Small intestine (tissue), 7 donors: ENCODE measurements at regions not wholly inside any gene's neighbourhood (a gene's known extent, or its start where the extent isn't known, plus 50 kb on each side); places are given as distances from the start of the nearest gene placed in this dataset.

Source experiments
- DNase-seq, 2 donors: peaks; one replicate each; pipeline versions ENCODE4 v3.0.0 to v3.0.0-alpha.2; 2013
- FAIRE-seq: peaks from 2 replicates; lab custom pipeline; 2012; peaks lifted over from hg19 to GRCh38; lab: Jason Lieb, UNC
- H3K27ac ChIP-seq, 3 donors: one replicate each; pipeline ENCODE4 v1.5.1; 2013; ENCODE audit warnings: low read length in 2 of 3, mild to moderate bottlenecking in 2 of 3, control low read depth in 1 of 3, inconsistent platforms in 1 of 3, low read depth in 1 of 3, moderate library complexity in 1 of 3
- H3K27me3 ChIP-seq, 3 donors: one replicate each; pipeline ENCODE4 v1.6.1; 2013; ENCODE audit warnings: low read length in 3 of 3, inconsistent platforms in 1 of 3; ENCODE audit not compliant: control insufficient read depth in 3 of 3, insufficient read depth in 3 of 3
- H3K36me3 ChIP-seq, 3 donors: one replicate each; pipeline ENCODE4 v1.6.1; 2013; ENCODE audit warnings: low read length in 3 of 3, inconsistent platforms in 1 of 3, low read depth in 1 of 3, mild to moderate bottlenecking in 1 of 3, moderate library complexity in 1 of 3; ENCODE audit not compliant: control insufficient read depth in 3 of 3, insufficient read depth in 2 of 3
- H3K4me1 ChIP-seq, 3 donors: one replicate each; pipeline ENCODE4 v1.6.1; 2013; ENCODE audit warnings: low read length in 2 of 3, inconsistent platforms in 1 of 3, low read depth in 1 of 3, mild to moderate bottlenecking in 1 of 3, moderate library complexity in 1 of 3; ENCODE audit not compliant: control insufficient read depth in 3 of 3, insufficient read depth in 2 of 3
- H3K4me3 ChIP-seq, 3 donors: one replicate each; pipeline ENCODE4 v1.5.1; 2013; ENCODE audit warnings: low read length in 3 of 3, control low read depth in 1 of 3, inconsistent platforms in 1 of 3, low read depth in 1 of 3, mild to moderate bottlenecking in 1 of 3, moderate library complexity in 1 of 3
- H3K9me3 ChIP-seq, 2 donors: one replicate each; pipeline ENCODE4 v1.6.1; 2013; ENCODE audit warnings: low read depth in 1 of 2, low read length in 1 of 2; ENCODE audit not compliant: control insufficient read depth in 2 of 2, insufficient read depth in 1 of 2
- WGBS, 3 donors: extraction: QIAGEN DNeasy Blood & Tissue Kit; methylation state at CpG; one replicate each; pipeline ENCODE4 v1.1.7; 2013; 5-methylcytosine and 5-hydroxymethylcytosine counted together
- donor health status: healthy with polysubstance abuse.
- donor health status: control.
- donor health status: control.
- donor health status: Bipolar disorder and iron deficiency.
- donor health status: healthy.

DNA sequence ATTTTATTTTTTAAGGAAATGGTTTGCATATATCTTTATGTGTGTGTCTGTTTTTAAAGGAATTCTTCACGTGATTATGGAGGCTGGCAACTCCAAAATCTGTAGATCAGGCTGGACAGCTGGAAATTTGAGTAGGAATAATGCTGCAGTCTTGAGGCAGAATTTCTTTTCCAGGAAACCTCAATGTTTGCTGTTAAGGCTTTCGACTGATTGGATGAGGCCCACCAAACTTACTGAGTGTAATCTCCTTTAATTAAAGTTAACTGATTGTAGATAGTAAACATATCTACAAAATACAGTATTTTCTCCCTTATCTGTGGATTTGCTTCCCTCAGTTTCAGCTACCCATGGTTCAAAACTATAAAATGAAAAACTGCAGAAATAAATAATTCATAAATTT lies 883.1 kb downstream of the TTLL7 start:
- H3K4me3 ChIP-seq = no peak overlapping the region
- no peaks in the 10 kb centered on the region for H3K4me1 ChIP-seq
- no peak overlapping the region for H3K27ac ChIP-seq
- no peaks in the 10 kb centered on the region for H3K27me3 ChIP-seq
- DNase-seq = no peak
- H3K9me3 ChIP-seq = no peaks in the 10 kb centered on the region
- 64 to 82% (median 78%) methylated on average over 2 of the region's 2 CpGs for WGBS, 3 donors
- FAIRE-seq = no peak
- no peaks in the 10 kb centered on the region for H3K36me3 ChIP-seq

DNA sequence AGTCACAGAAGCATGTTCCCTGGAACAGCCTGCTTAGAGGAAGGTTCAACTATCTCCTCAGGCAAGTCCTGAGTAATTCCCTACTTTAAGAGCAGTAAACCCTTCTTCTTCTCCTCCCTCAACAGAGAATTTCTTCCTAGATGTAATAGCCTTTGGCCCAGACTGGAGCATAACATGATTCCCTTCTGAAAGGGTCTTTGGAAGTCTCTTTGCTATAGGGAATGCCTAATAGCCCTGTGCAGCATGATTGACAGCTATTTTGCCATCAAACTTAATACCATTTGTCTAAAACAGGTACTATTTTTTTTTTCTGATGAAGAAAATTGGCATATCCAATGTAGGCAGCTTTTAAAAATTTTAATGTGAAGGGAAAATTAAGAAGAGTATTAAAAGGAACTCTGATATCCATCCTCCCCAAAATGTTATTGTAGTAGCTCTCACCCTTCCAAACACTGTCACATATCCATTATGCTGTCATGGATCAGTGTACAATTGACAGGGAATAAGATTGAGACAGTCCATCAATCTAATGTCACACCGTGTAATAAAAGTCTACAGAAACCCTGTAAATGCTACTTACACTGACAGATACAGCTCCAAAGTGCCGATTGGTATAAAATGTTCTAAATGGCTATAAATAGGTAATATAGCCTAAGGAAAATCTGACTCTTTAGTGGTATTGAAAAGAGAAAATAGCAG lies 884.6 kb downstream of the TTLL7 start:
- WGBS, 3 donors = 89 to 93% (median 91%) methylated on average over 2 of the region's 2 CpGs
- H3K27ac ChIP-seq = no peak overlapping the region
- no peaks in the 10 kb centered on the region for H3K27me3 ChIP-seq
- no peaks in the 10 kb centered on the region for H3K36me3 ChIP-seq
- no peak for FAIRE-seq
- H3K4me3 ChIP-seq = no peak overlapping the region
- H3K4me1 ChIP-seq = no peaks in the 10 kb centered on the region
- H3K9me3 ChIP-seq = no peaks in the 10 kb centered on the region
- DNase-seq = no peak

DNA sequence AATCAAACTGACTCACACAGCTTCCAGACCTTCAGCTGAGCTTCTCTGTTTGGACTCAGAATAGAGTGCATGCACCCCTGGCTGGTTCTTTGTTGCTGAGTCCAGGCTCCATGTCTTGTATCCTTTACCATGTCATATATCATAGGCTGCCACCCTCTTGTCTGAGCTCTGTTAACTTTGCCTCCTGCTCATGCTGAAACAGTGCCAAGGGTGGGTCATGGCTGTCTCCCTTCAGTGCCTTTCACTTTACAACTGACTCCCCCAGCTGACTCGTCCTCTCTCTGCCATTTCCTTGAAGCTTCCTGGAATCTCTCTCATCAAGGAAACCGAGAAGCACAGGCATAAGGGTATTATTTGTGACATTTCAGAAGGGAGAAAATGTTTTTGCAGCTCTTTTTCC lies 885.3 kb downstream of the TTLL7 start:
- H3K9me3 ChIP-seq = no peaks in the 10 kb centered on the region
- 37 to 58% (median 44%) methylated on average over 2 of the region's 2 CpGs for whole genome bisulfite sequencing, 3 donors
- H3K36me3 ChIP-seq = no peaks in the 10 kb centered on the region
- DNase-seq (no peak), FAIRE-seq (no peak)
- H3K4me3 ChIP-seq = no peak overlapping the region
- H3K27ac ChIP-seq = no peak overlapping the region
- H3K27me3 ChIP-seq = no peaks in the 10 kb centered on the region
- no peaks in the 10 kb centered on the region for H3K4me1 ChIP-seq

DNA sequence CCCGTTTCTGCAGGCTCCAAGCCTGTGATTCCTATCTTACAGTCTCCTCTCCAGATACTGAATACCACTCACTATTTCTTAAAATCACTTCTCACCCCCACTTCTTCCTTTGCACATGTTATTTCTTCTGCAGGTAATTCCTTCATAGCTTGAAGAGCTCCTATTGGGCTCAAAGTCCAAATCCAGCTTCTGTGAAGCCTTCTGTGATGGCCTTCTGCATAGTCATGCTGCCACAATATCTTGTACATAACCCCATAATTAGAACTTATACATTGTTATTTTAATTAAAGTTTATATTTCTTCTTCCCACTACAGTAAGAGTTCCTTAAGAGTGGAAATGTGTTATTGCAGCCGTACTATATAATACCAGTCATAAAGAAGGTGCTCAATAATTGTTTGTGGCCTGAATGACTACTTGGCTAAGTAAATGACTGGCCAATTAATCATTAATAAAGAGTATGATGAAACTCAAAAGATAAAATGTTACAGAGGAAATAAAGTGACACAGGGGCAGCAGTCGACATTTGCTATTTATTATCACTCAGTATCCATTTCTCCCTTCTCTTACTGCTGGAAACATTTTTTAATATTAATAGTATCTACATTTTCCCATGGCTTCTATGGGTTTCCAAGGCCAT lies 886.6 kb downstream of the TTLL7 start:
- Histone ChIP-seq H3K4me3 (no peak overlapping the region), H3K36me3 (no peaks in the 10 kb centered on the region), H3K4me1 (no peaks in the 10 kb centered on the region), H3K27me3 (no peaks in the 10 kb centered on the region), H3K27ac (no peak overlapping the region), H3K9me3 (no peaks in the 10 kb centered on the region)
- no peak for DNase-seq
- WGBS, 3 donors = 46 to 81% (median 63%) methylated on average over 3 of the region's 3 CpGs
- FAIRE-seq = no peak

DNA sequence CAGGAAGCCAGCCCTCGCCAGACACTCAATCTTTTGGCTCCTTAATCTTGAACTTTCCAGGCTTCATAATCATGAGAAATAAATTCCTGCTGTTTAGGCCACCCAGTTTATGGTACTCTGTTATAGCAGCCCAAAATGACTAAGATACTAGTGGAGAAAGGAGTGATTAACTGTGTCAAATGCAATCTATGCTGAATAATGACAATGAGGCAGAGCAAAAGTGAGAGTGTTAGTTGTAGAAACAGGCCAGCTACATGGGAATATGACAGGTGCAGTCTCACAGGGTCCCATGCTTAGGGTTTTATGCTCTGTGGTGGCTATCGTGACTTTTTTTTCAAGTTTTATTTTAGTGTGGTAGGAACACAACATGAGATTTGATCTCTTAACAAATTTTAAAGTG lies 888.8 kb downstream of the TTLL7 start:
- H3K36me3 ChIP-seq = no peaks in the 10 kb centered on the region
- no peak for FAIRE-seq
- WGBS, 3 donors = 74 to 77% (median 77%) methylated on average over 2 of the region's 2 CpGs
- no peak overlapping the region for H3K27ac ChIP-seq
- no peaks in the 10 kb centered on the region for H3K9me3 ChIP-seq
- DNase-seq = no peak
- H3K4me1 ChIP-seq = no peaks in the 10 kb centered on the region
- H3K27me3 ChIP-seq = no peaks in the 10 kb centered on the region
- no peak overlapping the region for H3K4me3 ChIP-seq

DNA sequence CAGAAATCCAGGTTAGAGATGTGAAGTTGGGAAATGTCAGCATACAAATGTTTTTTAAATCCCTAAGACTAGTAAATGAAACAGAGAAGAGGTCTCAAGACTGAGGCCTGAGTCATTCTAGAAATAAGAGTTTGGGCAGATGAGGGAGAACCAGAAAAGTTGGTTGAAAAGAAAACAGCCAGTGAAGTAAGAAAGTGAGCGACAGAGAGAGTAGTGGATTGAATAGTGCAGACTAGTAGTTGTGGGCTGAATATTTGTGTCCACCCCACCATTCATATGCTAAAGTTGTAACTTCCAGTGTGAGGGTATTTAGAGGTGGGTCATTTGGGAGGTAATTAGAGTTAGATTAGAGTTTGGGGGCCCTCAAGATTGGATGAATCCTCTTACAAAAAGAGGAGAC lies 889.2 kb downstream of the TTLL7 start:
- DNase-seq (no peak), FAIRE-seq (no peak)
- no peaks in the 10 kb centered on the region for H3K4me1 ChIP-seq
- no peak overlapping the region for H3K4me3 ChIP-seq
- 87 to 90% (median 90%) methylated on average over 1 of the region's 1 CpG for WGBS, 3 donors
- H3K9me3 ChIP-seq = no peaks in the 10 kb centered on the region
- H3K27ac ChIP-seq = no peak overlapping the region
- no peaks in the 10 kb centered on the region for H3K36me3 ChIP-seq
- no peaks in the 10 kb centered on the region for H3K27me3 ChIP-seq

DNA sequence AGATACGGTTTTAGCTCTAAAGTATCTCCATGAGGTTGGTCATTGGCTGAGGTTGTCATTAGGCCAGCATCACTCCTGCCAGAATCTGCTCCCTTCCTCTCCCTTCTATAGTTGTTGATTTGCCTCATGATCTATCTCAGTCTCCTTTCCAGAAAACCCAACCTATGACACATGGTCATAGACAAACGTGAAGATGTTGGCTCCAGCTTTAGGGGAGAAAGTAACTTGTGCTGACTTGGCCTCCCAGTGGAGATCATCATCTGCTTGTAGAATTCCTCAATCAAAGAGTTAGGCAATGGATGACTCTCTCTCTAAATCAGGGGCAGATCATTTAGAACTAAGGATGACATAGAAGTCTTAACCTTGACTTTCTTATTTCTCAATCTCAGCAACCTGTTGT lies 894.4 kb downstream of the TTLL7 start:
- WGBS, 3 donors = 87 to 91% (median 89%) methylated on average over 2 of the region's 2 CpGs
- H3K4me1 ChIP-seq = no peaks in the 10 kb centered on the region
- no peaks in the 10 kb centered on the region for H3K36me3 ChIP-seq
- FAIRE-seq (no peak), DNase-seq (no peak)
- no peak overlapping the region for H3K4me3 ChIP-seq
- no peaks in the 10 kb centered on the region for H3K9me3 ChIP-seq
- no peak overlapping the region for H3K27ac ChIP-seq
- H3K27me3 ChIP-seq = no peaks in the 10 kb centered on the region

DNA sequence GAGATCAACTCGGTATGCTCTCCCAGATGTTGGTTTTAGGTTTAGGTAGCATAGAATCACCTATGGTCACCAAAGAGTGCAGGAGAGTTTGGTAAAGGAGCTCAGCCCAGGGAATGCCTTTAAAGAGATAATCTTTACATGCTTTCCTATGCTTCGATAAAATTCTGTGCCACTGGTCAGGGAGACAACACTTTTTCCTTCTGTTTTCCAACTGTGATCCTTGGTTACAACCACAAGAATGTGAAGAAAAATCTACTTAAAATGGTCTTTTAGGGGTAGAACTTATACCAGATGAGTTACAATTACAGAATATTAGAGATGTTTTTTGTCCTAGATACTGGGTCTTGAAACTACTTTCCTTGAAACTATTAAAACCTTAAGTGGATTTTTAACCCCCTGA lies 895.6 kb downstream of the TTLL7 start:
- no peaks in the 10 kb centered on the region for H3K27me3 ChIP-seq
- DNase-seq = no peak
- no peaks in the 10 kb centered on the region for H3K9me3 ChIP-seq
- H3K27ac ChIP-seq = no peak overlapping the region
- H3K36me3 ChIP-seq = no peaks in the 10 kb centered on the region
- no peaks in the 10 kb centered on the region for H3K4me1 ChIP-seq
- 50 to 60% (median 57%) methylated on average over 2 of the region's 2 CpGs for WGBS, 3 donors
- no peak overlapping the region for H3K4me3 ChIP-seq
- no peak for FAIRE-seq
